HG02763 (cell line): ENCODE measurements at regions not wholly inside any gene's neighbourhood (a gene's known extent, or its start where the extent isn't known, plus 50 kb on each side); places are given as distances from the start of the nearest gene placed in this dataset.
"Not testable (repeated sequence)": the region's sequence is repeated elsewhere in the genome, so short reads cannot be mapped to it uniquely, and the experiment has no call there.

Source experiments
- ATAC-seq: cut with Tn5 transposase; IDR thresholded peaks from one replicate; pipeline ENCODE4 v1.9.1; 2021; ENCODE audit warnings: mild to moderate bottlenecking, moderate library complexity; ENCODE audit not compliant: unreplicated experiment

DNA sequence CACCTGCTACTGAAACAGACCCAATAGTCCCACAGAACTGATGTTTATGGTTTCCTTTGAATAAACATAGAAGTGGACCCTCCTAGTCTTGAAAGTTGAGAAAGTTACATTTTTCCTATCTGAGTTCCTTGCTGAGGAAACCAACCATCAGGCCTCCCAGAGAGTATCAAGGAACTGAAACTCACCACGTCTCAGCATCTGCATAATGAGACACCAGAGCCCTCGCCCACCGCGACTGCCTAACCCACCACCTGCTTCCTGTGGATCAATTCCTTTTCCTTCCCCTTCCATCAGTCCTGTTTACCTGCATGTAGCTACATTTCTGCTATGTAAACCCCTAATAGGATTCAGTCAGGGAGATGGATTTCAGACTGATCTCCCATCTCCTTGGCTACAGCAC is 443.2 kb upstream of the TMEM132C start:
- ATAC-seq = no peak

DNA sequence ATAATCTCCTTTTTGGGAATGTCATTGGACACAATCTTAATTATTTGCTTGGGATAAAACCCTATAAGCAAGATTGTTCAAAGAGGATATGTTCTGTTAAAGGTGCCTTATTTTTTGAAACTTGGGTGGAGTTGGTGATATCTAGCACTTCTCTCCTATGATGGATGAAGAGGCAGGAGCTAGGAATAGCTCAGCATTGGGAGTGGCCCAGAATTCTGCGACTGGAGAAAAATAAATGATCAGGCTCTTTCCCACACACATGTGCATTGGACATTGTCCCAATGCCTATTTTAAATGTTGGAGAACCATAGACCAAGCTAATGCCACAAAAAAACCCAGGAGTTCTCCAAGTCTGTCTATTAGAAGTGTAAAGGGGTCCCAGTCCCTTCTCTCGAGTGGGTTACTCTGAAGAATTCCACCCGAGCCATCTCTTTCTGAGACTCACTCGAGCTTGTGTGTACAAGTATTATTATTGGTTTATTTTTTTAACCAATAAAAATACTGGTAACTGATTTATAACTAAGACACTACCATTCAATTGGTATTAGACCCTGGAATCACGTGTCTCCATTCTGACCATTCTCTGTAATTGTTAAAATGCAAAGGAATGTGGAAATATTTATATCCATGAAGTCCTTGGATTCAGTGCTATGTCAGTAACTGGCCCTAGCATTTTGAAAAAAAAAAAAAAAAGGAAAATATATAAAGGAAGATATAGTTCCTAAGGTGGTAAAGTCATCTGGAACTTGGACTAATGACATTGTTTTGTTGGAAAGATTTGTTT is 437.5 kb upstream of the TMEM132C start:
- ATAC-seq = no peak

DNA sequence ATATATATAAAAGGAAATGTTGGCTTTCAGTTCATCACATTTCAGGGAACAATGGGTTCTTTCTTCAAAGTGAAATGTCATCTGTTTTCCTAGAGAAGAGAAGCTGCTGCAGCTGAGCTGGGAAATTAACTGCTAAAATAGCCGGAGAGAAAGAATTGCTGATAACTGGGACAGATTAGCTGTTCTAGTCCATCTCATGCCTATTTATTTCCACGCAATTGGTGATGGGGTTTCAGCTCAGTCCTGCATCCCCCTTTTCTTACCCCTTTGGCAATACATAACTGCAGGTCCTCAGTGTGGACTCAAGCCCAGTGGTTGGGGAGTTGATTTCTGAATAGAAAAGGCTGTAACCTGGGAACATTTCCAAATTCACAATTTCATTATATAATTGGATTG is 436.9 kb upstream of the TMEM132C start:
- no peak for ATAC-seq

DNA sequence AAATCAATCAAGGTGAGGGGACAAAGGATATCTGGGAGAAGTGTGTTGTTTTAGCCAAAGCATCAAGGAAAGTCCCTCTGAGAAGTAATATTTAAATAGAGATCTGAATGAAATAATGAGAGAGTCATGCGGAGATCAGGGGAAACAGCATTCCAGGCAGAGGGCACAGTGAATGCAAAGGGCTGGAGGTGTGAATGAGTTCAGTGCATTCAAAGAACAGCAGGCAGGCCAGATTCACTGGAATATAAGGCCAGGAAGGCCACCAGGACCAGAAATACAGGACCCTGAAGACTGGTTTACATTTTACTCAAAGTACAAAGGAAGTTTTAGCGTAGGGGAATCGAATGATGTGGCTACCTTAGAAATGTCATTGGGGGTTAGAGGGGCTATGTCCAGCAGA is 436.2 kb upstream of the TMEM132C start:
- ATAC-seq = no peak

DNA sequence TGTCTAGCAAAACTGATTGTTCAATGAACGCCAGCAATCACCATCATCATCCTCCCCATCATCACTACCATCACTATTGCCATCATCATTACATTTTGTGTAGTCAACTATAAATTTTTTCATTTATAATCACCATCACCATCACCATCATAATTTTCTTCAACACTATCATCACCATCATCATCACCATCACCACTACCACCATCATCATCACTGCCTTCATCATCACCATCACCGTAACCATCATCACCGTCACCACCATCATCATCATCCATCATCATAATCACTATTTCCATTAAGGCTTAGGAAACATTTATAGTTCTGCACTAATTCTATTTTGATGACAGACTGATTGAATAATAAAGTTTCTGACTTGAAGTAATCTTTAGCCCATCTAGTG is 434.8 kb upstream of the TMEM132C start:
- no peak for ATAC-seq

DNA sequence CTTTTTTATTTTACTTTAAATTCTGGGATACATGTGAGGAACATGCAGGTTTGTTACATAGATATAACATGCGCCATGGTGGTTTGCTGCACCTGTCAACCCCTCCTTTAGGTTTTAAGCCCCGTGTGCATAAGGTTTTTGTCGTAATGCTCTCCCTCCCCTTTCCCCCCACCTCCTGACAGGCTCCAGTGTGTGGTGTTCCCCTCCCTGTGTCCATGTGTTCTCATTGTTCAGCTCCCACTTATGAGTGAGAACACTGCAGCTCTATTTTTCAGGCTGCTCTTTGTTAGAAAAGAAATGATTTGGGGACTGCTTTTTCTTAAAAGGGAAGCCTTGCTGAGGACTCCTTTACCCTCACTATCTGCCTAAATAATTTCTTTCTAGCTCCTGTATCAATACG is 430.2 kb upstream of the TMEM132C start:
- ATAC-seq = not testable (repeated sequence)

DNA sequence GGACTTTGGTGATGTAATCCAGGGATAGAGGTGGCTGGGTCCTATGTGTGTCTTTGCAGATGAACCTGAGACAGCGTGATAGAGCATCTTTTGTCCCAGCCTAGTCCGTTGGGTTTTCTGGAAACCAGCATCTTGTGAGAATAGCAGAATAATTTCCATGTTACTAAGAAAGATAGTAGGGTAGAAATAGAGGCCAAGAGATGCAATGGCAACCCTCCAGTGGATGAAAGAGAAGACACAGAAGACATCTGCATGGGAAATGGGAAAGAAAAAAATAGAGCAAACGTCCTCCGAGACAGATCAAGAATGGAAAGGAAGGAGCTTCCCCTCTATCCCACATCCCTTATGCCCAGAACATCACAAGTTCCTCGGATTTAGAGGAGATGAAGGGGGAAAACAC is 409.3 kb upstream of the TMEM132C start:
- ATAC-seq = no peak

DNA sequence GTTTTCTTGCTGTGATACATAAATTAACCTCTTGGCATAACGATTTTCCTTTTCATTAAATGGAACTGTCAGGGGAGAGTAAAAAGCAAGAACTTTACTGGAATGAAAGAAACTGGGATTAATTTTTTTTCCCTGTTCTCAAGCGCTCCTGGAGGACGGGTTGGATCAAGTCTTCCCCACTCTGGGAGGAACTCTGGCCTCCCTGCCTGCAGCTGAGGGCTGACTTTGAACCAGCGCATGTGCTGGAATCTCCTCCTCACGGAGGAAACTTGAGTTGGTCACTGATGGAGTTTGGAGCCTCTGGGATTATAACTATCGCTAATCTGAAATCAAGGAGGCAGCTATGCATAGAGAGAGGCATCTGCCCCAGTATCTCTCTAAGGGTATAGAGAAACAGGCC is 406.4 kb upstream of the TMEM132C start:
- no peak for ATAC-seq

DNA sequence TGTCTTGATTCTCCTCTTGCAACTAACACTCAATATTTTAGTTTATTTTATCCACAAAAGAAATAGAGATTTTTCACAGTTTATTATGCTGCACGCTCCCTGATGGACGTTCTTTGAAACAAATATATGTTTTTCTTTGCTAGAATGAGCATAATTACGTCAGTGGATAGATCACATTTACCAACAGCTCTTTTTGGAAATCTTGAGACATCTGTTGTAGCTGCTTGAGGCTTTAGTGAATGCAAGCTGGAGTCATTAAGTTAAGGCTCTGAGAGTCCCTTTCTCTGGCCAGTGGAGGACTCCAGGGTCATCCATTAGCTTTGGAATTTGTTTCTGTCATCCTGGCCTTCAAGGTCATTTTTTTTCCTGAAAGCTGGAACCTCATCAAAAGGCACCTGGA is 405.6 kb upstream of the TMEM132C start:
- ATAC-seq = no peak

DNA sequence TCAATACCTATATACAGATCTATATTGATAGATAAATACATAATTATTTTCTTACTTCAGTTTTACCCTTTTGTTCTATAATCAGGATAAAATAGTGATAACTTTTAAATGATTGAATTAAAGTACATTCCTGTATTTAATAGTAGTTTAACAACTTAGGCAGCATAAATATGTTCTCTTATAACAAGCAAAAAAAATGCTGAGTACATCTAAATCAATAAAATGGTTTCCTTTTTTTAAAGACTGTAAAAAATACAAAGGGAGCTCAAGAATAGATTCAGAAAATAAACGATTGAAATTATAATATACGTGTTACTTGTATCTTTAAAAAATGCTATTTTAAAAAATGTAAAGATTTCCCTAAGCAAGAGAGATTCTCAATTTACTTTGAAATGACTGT is 393.7 kb upstream of the TMEM132C start:
- no peak for ATAC-seq

DNA sequence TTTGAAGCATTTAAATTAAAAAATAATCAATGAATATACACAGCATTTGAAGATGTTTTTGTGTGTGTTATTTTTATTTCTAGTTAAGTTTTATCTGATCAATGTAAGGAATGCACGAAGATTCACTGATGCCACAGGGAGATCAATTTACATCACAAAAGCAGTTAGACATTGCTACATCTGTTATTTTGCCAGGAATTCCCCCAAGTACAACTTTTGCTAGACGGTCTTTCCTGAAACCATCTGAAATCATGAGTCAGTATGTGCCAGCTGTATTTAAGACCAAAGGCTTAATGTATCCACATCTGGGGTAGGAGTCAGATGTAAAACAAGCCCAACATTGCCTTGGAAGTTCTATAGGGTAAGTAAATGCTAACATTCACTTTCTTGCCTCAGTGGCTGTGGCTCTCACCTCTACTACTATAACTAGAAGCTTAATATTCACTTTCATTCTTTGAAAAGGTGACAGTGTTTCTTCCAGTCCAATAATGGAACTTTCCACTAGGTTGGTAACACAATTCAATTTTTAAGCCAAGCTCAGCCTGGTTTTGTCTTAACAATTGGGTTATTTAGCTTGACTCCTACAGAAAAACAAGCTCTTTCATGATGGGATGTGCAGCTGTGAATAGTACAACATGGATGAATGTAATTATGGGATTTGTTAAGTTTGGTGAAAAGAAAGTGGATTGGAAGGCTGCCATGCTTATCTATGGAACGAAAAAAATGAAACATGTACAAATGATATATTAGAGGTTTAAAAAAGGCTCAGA is 385.4 kb upstream of the TMEM132C start:
- ATAC-seq = no peak

DNA sequence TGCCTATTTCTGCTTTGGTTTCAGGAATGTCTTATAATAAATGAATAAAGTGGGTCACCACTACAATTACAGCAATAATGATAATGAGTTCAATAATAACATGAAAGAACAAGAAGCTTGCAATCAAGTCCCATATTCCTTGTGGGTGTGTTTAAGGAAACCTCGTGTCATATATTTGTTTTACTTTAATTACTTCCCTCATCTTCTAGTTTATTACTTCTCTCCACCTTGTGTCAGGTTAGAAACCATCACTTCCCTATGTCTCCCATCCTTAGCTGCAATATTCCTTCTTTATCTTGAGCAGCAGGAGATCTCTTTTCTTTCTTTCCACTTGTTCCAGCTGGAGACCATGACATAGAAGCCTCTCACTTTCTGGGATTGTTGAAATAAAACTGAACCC is 384.0 kb upstream of the TMEM132C start:
- ATAC-seq = no peak

DNA sequence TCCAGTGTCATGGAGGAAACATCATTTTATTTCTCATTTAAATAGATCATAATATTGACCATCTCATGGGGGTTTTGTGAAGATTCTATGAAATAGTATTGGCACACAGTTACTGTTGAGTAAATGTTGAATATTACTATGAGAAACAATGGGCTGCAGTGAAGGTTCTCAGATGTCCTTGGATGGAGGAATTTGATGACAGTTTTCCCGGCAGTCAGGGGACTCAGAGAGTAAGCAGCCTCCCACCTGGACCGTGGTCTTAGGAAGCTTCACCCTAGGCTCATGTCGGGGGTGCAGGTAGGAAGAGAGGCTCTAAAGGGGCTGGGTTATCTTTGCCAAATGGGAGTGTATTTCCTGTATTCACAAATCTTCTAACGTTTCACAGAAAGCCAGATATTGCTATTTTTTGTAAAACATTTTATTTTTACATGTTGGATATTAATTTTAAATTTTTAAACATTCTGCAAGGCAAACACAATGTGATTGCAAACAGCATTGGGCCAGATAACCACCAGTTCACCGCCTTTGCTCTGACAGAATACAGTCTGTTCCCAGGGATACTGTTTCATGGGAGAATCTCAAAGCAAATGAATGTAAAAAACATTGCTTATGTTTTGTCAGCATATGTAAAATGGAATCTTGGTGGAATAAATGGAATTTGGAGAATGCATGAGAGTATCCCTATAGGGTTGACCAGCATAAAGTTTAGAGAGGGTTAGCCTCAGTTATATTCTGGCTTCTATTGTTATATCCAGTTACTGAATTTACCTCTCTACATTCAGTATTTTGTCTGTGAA is 380.8 kb upstream of the TMEM132C start:
- ATAC-seq = no peak

DNA sequence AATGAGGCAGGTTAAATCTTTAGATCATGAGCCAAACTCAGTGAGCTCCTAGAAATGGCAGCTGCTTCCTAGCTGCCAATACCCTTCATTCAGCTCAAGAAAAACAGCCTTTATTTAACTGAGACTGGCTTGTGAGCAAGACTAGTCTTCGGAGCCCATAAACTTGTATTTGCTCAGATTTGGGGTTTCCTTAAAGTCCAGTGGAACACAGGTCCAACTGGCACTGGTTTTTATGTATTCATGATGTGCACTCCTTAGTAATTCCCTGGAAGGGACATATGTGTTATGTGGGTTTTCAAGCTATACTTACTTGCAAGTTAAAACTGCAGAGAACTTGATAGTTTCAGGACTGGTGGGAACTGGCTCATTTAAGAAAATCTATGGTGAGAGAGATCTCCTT is 380.1 kb upstream of the TMEM132C start:
- no peak for ATAC-seq

DNA sequence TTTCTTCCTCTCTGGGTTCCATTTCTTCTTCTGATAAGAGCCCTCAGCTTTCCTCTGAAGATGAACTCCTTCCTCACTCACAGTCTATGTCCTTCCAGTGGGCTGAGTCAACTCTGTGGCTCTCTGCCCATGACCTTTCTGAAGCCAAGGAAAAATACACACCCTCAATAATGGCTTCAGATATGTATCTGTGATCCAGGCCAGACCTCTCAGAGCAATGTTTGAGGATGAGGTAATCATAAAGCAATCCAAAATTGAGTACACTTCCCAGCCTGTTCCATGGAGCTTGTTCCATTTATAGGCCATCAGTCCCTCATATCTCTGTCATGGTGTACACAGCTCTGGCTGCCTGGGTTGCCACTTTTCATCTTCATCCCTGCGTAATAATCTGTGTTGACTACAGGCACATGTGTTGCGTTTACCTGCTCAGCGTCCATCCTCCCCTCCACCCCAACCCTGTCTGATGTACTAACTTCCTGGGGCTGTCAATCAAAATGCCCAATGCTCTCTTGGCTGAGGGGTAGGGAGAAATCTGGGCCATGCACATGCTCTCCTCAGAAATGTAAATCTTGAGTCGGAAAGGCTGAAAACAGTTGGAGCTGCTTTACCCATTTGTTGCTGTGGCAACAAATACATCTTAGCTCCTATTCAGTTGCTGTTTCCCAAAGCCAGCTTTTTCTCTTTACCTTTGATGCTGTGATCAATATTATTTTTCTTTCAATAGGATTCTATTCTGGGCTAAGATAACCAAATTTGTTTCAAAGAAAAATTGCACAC is 377.8 kb upstream of the TMEM132C start:
- ATAC-seq = no peak

DNA sequence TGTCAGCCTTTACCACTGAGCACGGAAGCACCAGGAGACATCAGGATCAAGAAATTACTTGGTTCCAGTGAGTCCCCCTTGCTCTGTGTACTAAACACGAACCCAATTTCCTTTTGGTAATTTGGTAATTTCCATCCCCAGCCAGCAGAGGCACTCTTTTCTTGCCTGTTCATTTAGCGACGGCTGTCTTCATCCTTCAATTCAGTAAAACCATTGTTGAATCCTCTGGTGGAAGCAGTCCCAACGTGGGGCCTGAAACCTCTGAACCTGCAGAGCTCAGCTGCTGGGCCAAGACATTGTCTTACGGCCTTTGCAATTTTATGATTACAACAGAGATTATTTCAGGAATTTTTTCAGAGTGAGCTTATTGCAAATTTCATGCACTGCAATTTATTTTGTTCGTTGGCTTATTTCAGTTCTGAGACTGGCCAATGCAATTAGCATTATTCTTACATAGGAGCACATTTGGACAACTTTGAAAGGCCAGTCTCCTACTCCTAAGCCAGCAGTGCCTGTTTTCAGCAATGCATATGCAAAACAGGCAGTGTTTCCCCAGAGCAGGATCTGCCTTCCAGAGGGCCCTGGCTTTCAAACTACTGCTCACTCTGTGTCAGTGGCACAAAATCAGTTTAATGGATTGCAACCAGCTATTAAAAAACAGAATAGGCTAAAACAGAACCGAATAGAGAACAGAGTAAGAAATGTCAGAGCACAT is 372.9 kb upstream of the TMEM132C start:
- ATAC-seq = no peak

DNA sequence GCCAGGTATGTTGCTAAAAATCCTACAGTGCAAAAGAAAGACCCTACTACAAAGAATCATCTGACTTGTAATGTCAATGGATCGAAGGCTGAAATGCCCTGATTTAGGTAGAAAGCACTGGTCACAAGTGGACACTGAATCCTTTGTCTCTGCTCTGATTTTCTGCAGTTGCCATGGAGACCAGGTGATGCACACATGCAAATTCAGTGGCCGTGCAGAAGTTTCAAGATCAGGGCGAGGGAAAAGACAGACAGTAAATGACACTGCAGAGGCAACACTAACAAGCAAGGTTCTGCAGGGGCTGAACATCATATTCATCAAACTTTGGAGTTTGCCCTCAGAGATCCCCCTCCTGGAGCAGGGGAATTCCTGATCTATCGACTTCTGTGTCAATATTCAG is 370.3 kb upstream of the TMEM132C start:
- ATAC-seq = no peak

DNA sequence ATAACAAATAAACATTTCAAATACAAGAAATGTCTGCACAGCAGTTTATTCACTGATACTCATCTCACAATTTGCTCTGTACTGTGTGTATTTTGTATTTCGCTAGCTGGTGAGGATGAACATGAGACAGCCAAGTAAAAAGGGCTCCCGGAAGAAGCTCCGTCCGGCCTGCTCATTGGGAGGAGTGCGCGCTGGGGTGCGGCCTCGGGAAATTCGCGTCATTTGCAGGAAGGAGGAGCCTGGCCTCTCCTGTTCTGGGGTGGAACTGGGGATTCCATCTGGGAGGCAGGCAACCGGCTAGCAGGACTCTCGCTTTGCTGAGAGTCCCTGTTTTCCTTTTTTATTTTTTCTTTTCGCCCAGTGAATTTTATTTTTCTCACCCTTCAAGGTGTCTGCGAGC is 368.4 kb upstream of the TMEM132C start:
- no peak for ATAC-seq

DNA sequence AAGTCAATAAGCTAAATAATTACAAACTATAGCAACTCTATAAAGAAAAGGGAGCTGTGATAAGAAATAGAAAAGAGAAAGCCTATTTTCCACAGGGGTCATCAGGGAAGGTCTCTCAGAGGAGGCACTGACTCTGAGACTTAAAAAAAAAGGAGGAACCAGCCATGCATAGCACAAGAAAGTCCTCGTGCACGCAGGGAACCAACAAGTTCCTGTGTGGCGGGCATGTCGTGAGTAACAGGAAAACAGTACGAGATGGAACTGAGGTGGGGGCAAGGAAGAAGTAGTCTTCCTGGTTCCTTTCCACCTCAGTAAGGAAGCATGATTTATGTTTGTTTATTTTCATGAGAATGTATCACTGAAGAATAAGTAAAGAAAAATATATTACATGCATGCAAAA is 367.0 kb upstream of the TMEM132C start:
- no peak for ATAC-seq

DNA sequence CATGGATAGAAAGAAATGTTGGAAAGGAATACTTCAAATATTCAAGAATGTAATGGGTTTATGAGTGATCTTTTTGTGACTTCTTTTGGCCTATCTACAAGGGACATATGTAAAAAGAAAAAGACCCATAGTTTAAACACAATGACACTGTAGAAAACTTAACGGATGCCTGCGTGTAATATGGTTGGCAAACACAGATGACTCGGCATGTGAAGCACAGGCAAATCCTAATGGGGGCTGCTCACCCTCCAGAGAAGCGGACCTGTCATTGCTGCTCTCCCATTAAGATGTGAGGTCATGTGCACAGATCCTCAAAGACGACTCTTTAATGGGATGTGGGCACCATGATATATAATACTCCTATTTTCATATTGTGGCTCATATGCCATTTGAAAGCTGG is 366.6 kb upstream of the TMEM132C start:
- no peak for ATAC-seq
